ENCODE measurements at regions not wholly inside any gene's neighbourhood (a gene's known extent, or its start where the extent isn't known, plus 50 kb on each side); places are given as distances from the start of the nearest gene placed in this dataset.

DNA sequence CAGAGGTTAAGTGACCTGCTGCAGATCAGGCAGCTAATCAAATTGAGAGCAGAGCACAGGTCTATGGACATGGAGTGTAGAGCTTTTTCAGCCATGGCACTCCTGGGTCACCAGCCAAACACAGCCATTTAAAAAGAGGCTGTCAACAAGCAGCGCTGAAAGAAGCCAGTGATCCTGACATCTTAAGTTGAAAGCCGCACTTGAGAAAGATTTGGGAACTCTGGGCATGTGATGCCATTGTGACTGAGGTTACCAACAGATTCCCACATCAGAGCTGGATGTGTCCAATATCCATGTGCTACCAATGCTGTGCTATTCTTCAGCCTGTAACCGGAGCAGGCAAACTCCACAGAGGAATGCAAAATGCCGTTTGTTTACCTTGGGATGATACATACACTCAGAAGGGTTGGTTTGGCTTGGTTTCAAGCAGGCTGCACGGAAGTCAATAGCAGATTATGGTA is 56.2 kb upstream of the ABLIM1 start (continued):
- TF ChIP-seq ZFP37 (tag by site-specific recombination; IDR thresholded peaks at IDR 0.05) (no peak), ZNF140 (tag by site-specific recombination; IDR thresholded peaks at IDR 0.05) (no peak), ZNF350 (tag by site-specific recombination; IDR thresholded peaks at IDR 0.05) (no peak), ZNF394 (tag by site-specific recombination; IDR thresholded peaks at IDR 0.05; ENCODE audit: borderline replicate concordance) (no peak), YY1 (tag by site-specific recombination; IDR thresholded peaks at IDR 0.05) (no peak), ZSCAN16 (tag by site-specific recombination; IDR thresholded peaks at IDR 0.05) (no peak), ZNF214 (tag by site-specific recombination; IDR thresholded peaks at IDR 0.05; ENCODE audit: borderline replicate concordance) (no peak), ZNF2 (tag by site-specific recombination; IDR thresholded peaks at IDR 0.05) (peak; percentile 76; the same call in 1 of the 2 replicates), MZF1 (tag by site-specific recombination; IDR thresholded peaks at IDR 0.05; ENCODE audit: borderline replicate concordance) (no peak), ZNF221 (tag by site-specific recombination; IDR thresholded peaks at IDR 0.05; ENCODE audit: borderline replicate concordance) (no peak), GFI1B (tag by site-specific recombination; IDR thresholded peaks at IDR 0.05) (peak; percentile 36; the same call in 1 of the 2 replicates), HOXC10 (CRISPR knock-in tag; IDR thresholded peaks at IDR 0.05) (no peak), ZNF223 (tag by site-specific recombination; IDR thresholded peaks at IDR 0.05) (no peak), ZBTB20 (tag by site-specific recombination; IDR thresholded peaks at IDR 0.05) (peak; percentile 49; the same call in 1 of the 2 replicates), ZNF549 (tag by site-specific recombination; IDR thresholded peaks at IDR 0.05) (no peak), SALL2 (tag by site-specific recombination; IDR thresholded peaks at IDR 0.05; ENCODE audit: borderline replicate concordance) (no peak), ZXDB (tag by site-specific recombination; IDR thresholded peaks at IDR 0.05) (peak; percentile 61; the same call in 1 of the 2 replicates), ZNF138 (tag by site-specific recombination; IDR thresholded peaks at IDR 0.05; ENCODE audit: borderline replicate concordance) (no peak), MYNN (tag by site-specific recombination; IDR thresholded peaks at IDR 0.05; ENCODE audit: borderline replicate concordance) (no peak), ZNF23 (tag by site-specific recombination; IDR thresholded peaks at IDR 0.05; ENCODE audit: borderline replicate concordance) (no peak), EGR2 (tag by site-specific recombination; IDR thresholded peaks at IDR 0.05; ENCODE audit: low read depth) (no peak), ZNF571 (tag by site-specific recombination; IDR thresholded peaks at IDR 0.05) (no peak), ZNF184 (tag by site-specific recombination; IDR thresholded peaks at IDR 0.05) (no peak), ZNF202 (tag by site-specific recombination; IDR thresholded peaks at IDR 0.05; ENCODE audit: borderline replicate concordance) (no peak), ZNF623 (tag by site-specific recombination; IDR thresholded peaks at IDR 0.05) (no peak), ZNF423 (tag by site-specific recombination; IDR thresholded peaks at IDR 0.05) (no peak), ZNF830 (tag by site-specific recombination; IDR thresholded peaks at IDR 0.05; ENCODE audit: low read depth) (no peak), ZNF585B (tag by site-specific recombination; IDR thresholded peaks at IDR 0.05) (no peak), ZNF747 (tag by site-specific recombination; IDR thresholded peaks at IDR 0.05) (no peak)
- TF ChIP-seq, protein P1, sequence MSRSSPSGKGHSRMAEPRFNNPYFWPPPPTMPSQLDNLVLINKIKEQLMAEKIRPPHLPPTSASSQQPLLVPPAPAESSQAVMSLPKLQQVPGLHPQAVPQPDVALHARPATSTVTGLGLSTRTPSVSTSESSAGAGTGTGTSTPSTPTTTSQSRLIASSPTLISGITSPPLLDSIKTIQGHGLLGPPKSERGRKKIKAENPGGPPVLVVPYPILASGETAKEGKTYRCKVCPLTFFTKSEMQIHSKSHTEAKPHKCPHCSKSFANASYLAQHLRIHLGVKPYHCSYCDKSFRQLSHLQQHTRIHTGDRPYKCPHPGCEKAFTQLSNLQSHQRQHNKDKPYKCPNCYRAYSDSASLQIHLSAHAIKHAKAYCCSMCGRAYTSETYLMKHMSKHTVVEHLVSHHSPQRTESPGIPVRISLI (tag by site-specific recombination; IDR thresholded peaks at IDR 0.05), result no peak
- TF ChIP-seq, protein P2, sequence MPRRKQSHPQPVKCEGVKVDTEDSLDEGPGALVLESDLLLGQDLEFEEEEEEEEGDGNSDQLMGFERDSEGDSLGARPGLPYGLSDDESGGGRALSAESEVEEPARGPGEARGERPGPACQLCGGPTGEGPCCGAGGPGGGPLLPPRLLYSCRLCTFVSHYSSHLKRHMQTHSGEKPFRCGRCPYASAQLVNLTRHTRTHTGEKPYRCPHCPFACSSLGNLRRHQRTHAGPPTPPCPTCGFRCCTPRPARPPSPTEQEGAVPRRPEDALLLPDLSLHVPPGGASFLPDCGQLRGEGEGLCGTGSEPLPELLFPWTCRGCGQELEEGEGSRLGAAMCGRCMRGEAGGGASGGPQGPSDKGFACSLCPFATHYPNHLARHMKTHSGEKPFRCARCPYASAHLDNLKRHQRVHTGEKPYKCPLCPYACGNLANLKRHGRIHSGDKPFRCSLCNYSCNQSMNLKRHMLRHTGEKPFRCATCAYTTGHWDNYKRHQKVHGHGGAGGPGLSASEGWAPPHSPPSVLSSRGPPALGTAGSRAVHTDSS (tag by site-specific recombination; IDR thresholded peaks at IDR 0.05), result no peak
- TF ChIP-seq, protein P3, sequence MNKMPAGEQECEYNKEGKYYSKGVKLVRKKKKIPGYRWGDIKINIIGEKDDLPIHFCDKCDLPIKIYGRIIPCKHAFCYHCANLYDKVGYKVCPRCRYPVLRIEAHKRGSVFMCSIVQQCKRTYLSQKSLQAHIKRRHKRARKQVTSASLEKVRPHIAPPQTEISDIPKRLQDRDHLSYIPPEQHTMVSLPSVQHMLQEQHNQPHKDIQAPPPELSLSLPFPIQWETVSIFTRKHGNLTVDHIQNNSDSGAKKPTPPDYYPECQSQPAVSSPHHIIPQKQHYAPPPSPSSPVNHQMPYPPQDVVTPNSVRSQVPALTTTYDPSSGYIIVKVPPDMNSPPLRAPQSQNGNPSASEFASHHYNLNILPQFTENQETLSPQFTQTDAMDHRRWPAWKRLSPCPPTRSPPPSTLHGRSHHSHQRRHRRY (tag by site-specific recombination; IDR thresholded peaks at IDR 0.05), result no peak
- TF ChIP-seq, protein P4, sequence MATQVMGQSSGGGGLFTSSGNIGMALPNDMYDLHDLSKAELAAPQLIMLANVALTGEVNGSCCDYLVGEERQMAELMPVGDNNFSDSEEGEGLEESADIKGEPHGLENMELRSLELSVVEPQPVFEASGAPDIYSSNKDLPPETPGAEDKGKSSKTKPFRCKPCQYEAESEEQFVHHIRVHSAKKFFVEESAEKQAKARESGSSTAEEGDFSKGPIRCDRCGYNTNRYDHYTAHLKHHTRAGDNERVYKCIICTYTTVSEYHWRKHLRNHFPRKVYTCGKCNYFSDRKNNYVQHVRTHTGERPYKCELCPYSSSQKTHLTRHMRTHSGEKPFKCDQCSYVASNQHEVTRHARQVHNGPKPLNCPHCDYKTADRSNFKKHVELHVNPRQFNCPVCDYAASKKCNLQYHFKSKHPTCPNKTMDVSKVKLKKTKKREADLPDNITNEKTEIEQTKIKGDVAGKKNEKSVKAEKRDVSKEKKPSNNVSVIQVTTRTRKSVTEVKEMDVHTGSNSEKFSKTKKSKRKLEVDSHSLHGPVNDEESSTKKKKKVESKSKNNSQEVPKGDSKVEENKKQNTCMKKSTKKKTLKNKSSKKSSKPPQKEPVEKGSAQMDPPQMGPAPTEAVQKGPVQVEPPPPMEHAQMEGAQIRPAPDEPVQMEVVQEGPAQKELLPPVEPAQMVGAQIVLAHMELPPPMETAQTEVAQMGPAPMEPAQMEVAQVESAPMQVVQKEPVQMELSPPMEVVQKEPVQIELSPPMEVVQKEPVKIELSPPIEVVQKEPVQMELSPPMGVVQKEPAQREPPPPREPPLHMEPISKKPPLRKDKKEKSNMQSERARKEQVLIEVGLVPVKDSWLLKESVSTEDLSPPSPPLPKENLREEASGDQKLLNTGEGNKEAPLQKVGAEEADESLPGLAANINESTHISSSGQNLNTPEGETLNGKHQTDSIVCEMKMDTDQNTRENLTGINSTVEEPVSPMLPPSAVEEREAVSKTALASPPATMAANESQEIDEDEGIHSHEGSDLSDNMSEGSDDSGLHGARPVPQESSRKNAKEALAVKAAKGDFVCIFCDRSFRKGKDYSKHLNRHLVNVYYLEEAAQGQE (tag by site-specific recombination; IDR thresholded peaks at IDR 0.05), result no peak
- TF ChIP-seq, protein P5, sequence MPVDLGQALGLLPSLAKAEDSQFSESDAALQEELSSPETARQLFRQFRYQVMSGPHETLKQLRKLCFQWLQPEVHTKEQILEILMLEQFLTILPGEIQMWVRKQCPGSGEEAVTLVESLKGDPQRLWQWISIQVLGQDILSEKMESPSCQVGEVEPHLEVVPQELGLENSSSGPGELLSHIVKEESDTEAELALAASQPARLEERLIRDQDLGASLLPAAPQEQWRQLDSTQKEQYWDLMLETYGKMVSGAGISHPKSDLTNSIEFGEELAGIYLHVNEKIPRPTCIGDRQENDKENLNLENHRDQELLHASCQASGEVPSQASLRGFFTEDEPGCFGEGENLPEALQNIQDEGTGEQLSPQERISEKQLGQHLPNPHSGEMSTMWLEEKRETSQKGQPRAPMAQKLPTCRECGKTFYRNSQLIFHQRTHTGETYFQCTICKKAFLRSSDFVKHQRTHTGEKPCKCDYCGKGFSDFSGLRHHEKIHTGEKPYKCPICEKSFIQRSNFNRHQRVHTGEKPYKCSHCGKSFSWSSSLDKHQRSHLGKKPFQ (tag by site-specific recombination; IDR thresholded peaks at IDR 0.05), result no peak
